IMR-90 (cell line): ENCODE measurements at regions not wholly inside any gene's neighbourhood (a gene's known extent, or its start where the extent isn't known, plus 50 kb on each side); places are given as distances from the start of the nearest gene placed in this dataset.

Experiments
- ATAC-seq: fragments of 200-7000 bp; cut with Tn5 transposase; 2 replicates; pipeline ENCODE4 v1.9.1; 2020; ENCODE audit warnings: low read depth, mild to moderate bottlenecking, moderate library complexity
- BruUV-seq: library from RNA; stranded (reverse); fragments of 400-500 nt; replicated peaks from 2 replicates; lab custom pipeline; 2021; lab: Mats Ljungman, UMichigan
- CTCF ChIA-PET: fragments of 300-600 bp; formaldehyde crosslinking; extraction: SDS; loops from one replicate; lab custom pipeline; 2021; ENCODE audit warnings: antibody characterized with exemption; lab: Yijun Ruan, JAX
- POLR2A ChIA-PET: fragments of 300-600 bp; sonication (Branson Sonifier 250); formaldehyde crosslinking; loops from one replicate; lab custom pipeline; 2022; ENCODE audit warnings: antibody characterized with exemption; ENCODE audit not compliant: unreplicated experiment; lab: Charles Lee
- DNase-seq: peaks from one replicate; pipeline ENCODE4 v3.0.0; 2013
- H2AFZ ChIP-seq: replicated peaks from 2 replicates; pipeline ENCODE3; 2013; ENCODE audit warnings: low read length, mild to moderate bottlenecking; ENCODE audit not compliant: poor library complexity
- H2AK5ac ChIP-seq: 2 replicates; pipeline ENCODE4 v1.6.1; 2013; ENCODE audit warnings: low read depth, low read length, inconsistent platforms
- H2AK9ac ChIP-seq: replicated peaks from 2 replicates; pipeline ENCODE3; 2013; ENCODE audit warnings: mild to moderate bottlenecking, low read depth, low read length, moderate library complexity; ENCODE audit not compliant: poor library complexity
- H2BK120ac ChIP-seq: 2 replicates; pipeline ENCODE4 v1.6.1; 2013; ENCODE audit warnings: low read depth, low read length, inconsistent platforms
- H2BK15ac ChIP-seq: 3 replicates; pipeline ENCODE4 v1.6.1; 2013; ENCODE audit warnings: low read depth, low read length, inconsistent platforms
- H2BK20ac ChIP-seq: 2 replicates; pipeline ENCODE4 v1.6.1; 2013; ENCODE audit warnings: low read depth, mild to moderate bottlenecking, inconsistent platforms, low read length, moderate library complexity
- H2BK5ac ChIP-seq: 2 replicates; pipeline ENCODE4 v1.6.1; 2013; ENCODE audit warnings: mild to moderate bottlenecking, low read depth, low read length, inconsistent platforms; ENCODE audit not compliant: poor library complexity, severe bottlenecking
- H3K14ac ChIP-seq: replicated peaks from 2 replicates; pipeline ENCODE4 v1.6.1; 2013; ENCODE audit warnings: low read depth, low read length, inconsistent platforms
- H3K18ac ChIP-seq: 2 replicates; pipeline ENCODE4 v1.6.1; 2013; ENCODE audit warnings: low read depth, low read length, control low read depth
- H3K23ac ChIP-seq: 2 replicates; pipeline ENCODE4 v1.6.1; 2013; ENCODE audit warnings: low read depth, low read length, inconsistent platforms
- H3K27ac ChIP-seq: 2 replicates; pipeline ENCODE4 v1.5.1; 2013; ENCODE audit warnings: mild to moderate bottlenecking, control low read depth, low read length; ENCODE audit not compliant: insufficient read depth
- H3K27me3 ChIP-seq: 2 replicates; pipeline ENCODE4 v1.6.1; 2013; ENCODE audit warnings: low read length; ENCODE audit not compliant: control insufficient read depth, insufficient read depth
- H3K36me3 ChIP-seq: 2 replicates; pipeline ENCODE4 v1.6.1; 2013; ENCODE audit warnings: low read length, mixed read lengths; ENCODE audit not compliant: control insufficient read depth, insufficient read depth
- H3K4ac ChIP-seq: 2 replicates; pipeline ENCODE4 v1.6.1; 2013; ENCODE audit warnings: low read depth, low read length, inconsistent platforms
- H3K4me1 ChIP-seq: 2 replicates; pipeline ENCODE4 v1.6.1; 2013; ENCODE audit warnings: low read length, mixed read lengths; ENCODE audit not compliant: control insufficient read depth, insufficient read depth
- H3K4me2 ChIP-seq: 2 replicates; pipeline ENCODE4 v1.6.1; 2013; ENCODE audit warnings: low read depth, mild to moderate bottlenecking, control low read depth, low read length, moderate library complexity
- H3K4me3 ChIP-seq: 2 replicates; pipeline ENCODE4 v1.5.1; 2013; ENCODE audit warnings: low read depth, mild to moderate bottlenecking, control low read depth, low read length, moderate library complexity; ENCODE audit not compliant: insufficient read depth
- H3K56ac ChIP-seq: 2 replicates; pipeline ENCODE4 v1.6.1; 2013; ENCODE audit warnings: low read length, inconsistent platforms; ENCODE audit not compliant: insufficient read depth; ENCODE audit errors: extremely low read depth
- H3K79me1 ChIP-seq, 2 experiments: 2 replicates each; pipeline ENCODE4 v1.6.1; 2013; ENCODE audit warnings: low read length in 2 of 2, inconsistent platforms in 1 of 2, low read depth in 1 of 2
- H3K9ac ChIP-seq: 2 replicates; pipeline ENCODE4 v1.6.1; 2013; ENCODE audit warnings: low read depth, low read length, control low read depth
- H3K9me1 ChIP-seq: 2 replicates; pipeline ENCODE4 v1.6.1; 2013; ENCODE audit warnings: low read length, inconsistent platforms; ENCODE audit not compliant: insufficient read depth
- H3K9me3 ChIP-seq: 2 replicates; pipeline ENCODE4 v1.6.1; 2013; ENCODE audit warnings: low read length; ENCODE audit not compliant: control insufficient read depth, insufficient read depth
- H4K20me1 ChIP-seq: 2 replicates; pipeline ENCODE4 v1.6.1; 2013; ENCODE audit warnings: low read length, inconsistent platforms; ENCODE audit not compliant: insufficient read depth
- H4K5ac ChIP-seq: 2 replicates; pipeline ENCODE4 v1.6.1; 2013; ENCODE audit warnings: mild to moderate bottlenecking, low read depth, low read length, control low read depth
- H4K8ac ChIP-seq, 2 experiments: 2 replicates each; pipeline ENCODE4 v1.6.1; 2013; ENCODE audit warnings: low read depth in 2 of 2, low read length in 2 of 2, control low read depth in 1 of 2, inconsistent platforms in 1 of 2
- H4K91ac ChIP-seq: 2 replicates; pipeline ENCODE4 v1.6.1; 2013; ENCODE audit warnings: low read depth, low read length, inconsistent platforms; ENCODE audit not compliant: insufficient read depth
- RAD21 ChIP-seq: IDR thresholded peaks from 2 replicates; pipeline ENCODE4 v1.6.1; 2012; ENCODE audit warnings: low read length, improper control_type of control experiment
- SMC3 ChIP-seq: fragments of 150-350 bp; IDR thresholded peaks from 2 replicates; pipeline ENCODE4 v1.6.1; 2016; ENCODE audit warnings: low read depth, mild to moderate bottlenecking, antibody characterized with exemption, low read length, moderate library complexity
- WGBS, 2 experiments: methylation state at CpG; one replicate each; pipeline versions ENCODE4 v1.1.5 to v1.1.7; 2013; ENCODE audit warnings: missing lambda C conversion rate in 2 of 2; ENCODE audit not compliant: insufficient read length in 1 of 2; ENCODE audit errors: extremely low coverage in 2 of 2; 5-methylcytosine and 5-hydroxymethylcytosine counted together
- dilution Hi-C: fragments of 300-500 bp; cut with HindIII; formaldehyde crosslinking; loops from one replicate; pipeline ENCODE4 v1.14.3; 2018; ENCODE audit warnings: low sequenced_read_pairs; ENCODE audit not compliant: unreplicated experiment
- in situ Hi-C: fragments of 300-500 bp; cut with MboI; formaldehyde crosslinking; loops from 3 replicates; pipeline ENCODE4 v1.14.3; 2019; ENCODE audit warnings: low sequenced_read_pairs, inconsistent platforms, mixed read lengths
- intact Hi-C: fragments of 100-400 bp; cut with micrococcal nuclease; formaldehyde crosslinking; loops from 2 replicates; pipeline ENCODE4 v1.10.0; 2022
- TF ChIP-seq, protein P1 (sequence below): fragments of 150-350 bp; IDR thresholded peaks from 2 replicates; pipeline ENCODE4 v1.6.1; 2016; ENCODE audit warnings: low read depth, mild to moderate bottlenecking, low read length, moderate library complexity, borderline replicate concordance

DNA sequence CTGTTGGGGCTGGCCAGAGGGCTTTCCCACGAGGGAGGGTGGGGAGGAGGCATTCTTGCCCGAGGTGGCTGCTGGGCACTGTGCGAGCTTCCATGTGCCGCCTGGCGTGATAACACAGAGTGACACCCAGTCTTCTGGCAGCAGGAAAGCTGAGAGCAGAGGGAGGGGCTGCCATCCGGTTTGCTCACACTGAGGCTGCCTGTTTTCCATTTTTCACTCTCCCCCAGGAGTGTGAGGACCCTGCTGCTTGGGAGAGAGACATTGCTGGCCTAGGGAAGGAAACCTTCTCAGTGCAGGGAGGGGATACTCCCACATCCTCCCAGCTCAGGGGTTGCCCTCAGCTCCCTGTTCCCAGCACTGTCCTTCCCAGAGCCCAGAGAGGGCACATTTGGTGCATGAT lies 73.1 kb downstream of the INHBB start:
- Histone ChIP-seq H3K79me1 (no peaks in the 10 kb centered on the region), H3K36me3 (no peaks in the 10 kb centered on the region), H3K9me3 (peaks cover 2% of the 10 kb centered on the region; the same call in 1 of the 2 replicates), H3K9me1 (no peaks in the 10 kb centered on the region; the same call in 1 of the 2 replicates), H2AK9ac (no peak overlapping the region), H2AK5ac (no peak overlapping the region), H3K27me3 (peaks cover 77% of the 10 kb centered on the region), H4K8ac (no peak overlapping the region), H2BK15ac (no peak overlapping the region), H3K4ac (no peak overlapping the region), H4K91ac (no peak overlapping the region), H3K4me1 (no peaks in the 10 kb centered on the region), H4K20me1 (no peaks in the 10 kb centered on the region), H2BK5ac (no peak overlapping the region), H3K9ac (no peak overlapping the region), H3K18ac (no peak overlapping the region), H3K4me3 (no peak overlapping the region), H3K14ac (no peak overlapping the region), H2AFZ (no peak overlapping the region), H3K27ac (no peak overlapping the region), H4K5ac (no peak overlapping the region), H2BK120ac (no peak overlapping the region), H3K56ac (no peak overlapping the region), H3K23ac (no peak overlapping the region), H3K4me2 (no peak overlapping the region), H2BK20ac (no peak overlapping the region)
- in situ Hi-C loops (no loop called here), dilution Hi-C loops (no loop called here), intact Hi-C loops (no loop called here)
- no peak for ATAC-seq
- no peak for DNase-seq
- no peak for TF ChIP-seq SMC3
- no peak for TF ChIP-seq RAD21
- TF ChIP-seq, protein P1, sequence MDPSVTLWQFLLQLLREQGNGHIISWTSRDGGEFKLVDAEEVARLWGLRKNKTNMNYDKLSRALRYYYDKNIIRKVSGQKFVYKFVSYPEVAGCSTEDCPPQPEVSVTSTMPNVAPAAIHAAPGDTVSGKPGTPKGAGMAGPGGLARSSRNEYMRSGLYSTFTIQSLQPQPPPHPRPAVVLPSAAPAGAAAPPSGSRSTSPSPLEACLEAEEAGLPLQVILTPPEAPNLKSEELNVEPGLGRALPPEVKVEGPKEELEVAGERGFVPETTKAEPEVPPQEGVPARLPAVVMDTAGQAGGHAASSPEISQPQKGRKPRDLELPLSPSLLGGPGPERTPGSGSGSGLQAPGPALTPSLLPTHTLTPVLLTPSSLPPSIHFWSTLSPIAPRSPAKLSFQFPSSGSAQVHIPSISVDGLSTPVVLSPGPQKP, result no peak
- ChIA-PET POLR2A (no interaction called here), CTCF (no interaction called here)
- BruUV-seq, result no TSS peak
- 51% methylated on average over 4 of the region's 6 CpGs; no CpG with 5 or more reads in 1 of the 2 experiments for WGBS, 2 experiments
